Endothelial cell (in vitro differentiated cells): ENCODE measurements at regions not wholly inside any gene's neighbourhood (a gene's known extent, or its start where the extent isn't known, plus 50 kb on each side); places are given as distances from the start of the nearest gene placed in this dataset.

ENCODE experiments used
- DNase-seq: peaks from one replicate; pipeline ENCODE4 v3.0.0; 2021; ENCODE audit warnings: low spot score
- H3K27ac Mint-ChIP-seq: one replicate; pipeline ENCODE4 v1.8.0; 2021; ENCODE audit warnings: mixed read lengths, inconsistent platforms; ENCODE audit not compliant: unreplicated experiment
- H3K27me3 Mint-ChIP-seq: one replicate; pipeline ENCODE4 v1.8.0; 2021; ENCODE audit warnings: mild to moderate bottlenecking, moderate library complexity, mixed read lengths, inconsistent platforms; ENCODE audit not compliant: unreplicated experiment
- H3K36me3 Mint-ChIP-seq: one replicate; pipeline ENCODE4 v1.8.0; 2021; ENCODE audit warnings: mild to moderate bottlenecking, low read depth, mixed read lengths, inconsistent platforms; ENCODE audit not compliant: unreplicated experiment
- H3K4me1 Mint-ChIP-seq: one replicate; pipeline ENCODE4 v1.8.0; 2021; ENCODE audit warnings: mild to moderate bottlenecking, mixed read lengths, inconsistent platforms; ENCODE audit not compliant: unreplicated experiment
- H3K4me3 Mint-ChIP-seq: one replicate; pipeline ENCODE4 v1.8.0; 2021; ENCODE audit warnings: mild to moderate bottlenecking, mixed read lengths, inconsistent platforms; ENCODE audit not compliant: unreplicated experiment
- H3K9me3 Mint-ChIP-seq: one replicate; pipeline ENCODE4 v1.8.0; 2021; ENCODE audit warnings: mixed read lengths, inconsistent platforms; ENCODE audit not compliant: unreplicated experiment
- TF ChIP-seq, protein P1 (sequence below): fragments of 200-600 bp; sonication (generic); IDR thresholded peaks from one replicate; pipeline ENCODE4 v1.5.0; 2021; ENCODE audit warnings: antibody characterized with exemption; ENCODE audit not compliant: unreplicated experiment

DNA sequence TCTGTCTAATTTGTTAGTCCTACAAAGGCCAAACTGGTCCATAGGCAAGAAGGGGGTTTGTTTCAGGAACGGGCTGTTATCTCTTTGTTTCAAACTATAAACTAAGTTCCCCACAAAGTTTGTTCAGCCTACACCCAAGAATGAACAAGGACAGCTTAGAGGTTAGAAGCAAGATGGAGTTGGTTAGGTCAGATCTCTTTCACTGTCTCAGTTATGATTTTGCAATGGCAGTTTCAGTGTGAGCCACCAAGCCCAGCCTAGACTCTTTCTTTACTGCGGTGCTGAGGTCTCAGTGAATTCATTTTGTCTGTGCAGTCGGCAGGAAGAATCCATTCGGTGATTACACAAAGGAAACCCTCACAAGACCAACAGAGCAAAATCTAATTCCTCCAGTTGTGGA is 56.6 kb upstream of the ABCC4 start:
- no peak for DNase-seq
- no peak overlapping the region for H3K4me3 Mint-ChIP-seq
- H3K27me3 Mint-ChIP-seq, result peaks cover 1% of the 10 kb centered on the region
- no peak overlapping the region for H3K27ac Mint-ChIP-seq
- TF ChIP-seq, protein P1, sequence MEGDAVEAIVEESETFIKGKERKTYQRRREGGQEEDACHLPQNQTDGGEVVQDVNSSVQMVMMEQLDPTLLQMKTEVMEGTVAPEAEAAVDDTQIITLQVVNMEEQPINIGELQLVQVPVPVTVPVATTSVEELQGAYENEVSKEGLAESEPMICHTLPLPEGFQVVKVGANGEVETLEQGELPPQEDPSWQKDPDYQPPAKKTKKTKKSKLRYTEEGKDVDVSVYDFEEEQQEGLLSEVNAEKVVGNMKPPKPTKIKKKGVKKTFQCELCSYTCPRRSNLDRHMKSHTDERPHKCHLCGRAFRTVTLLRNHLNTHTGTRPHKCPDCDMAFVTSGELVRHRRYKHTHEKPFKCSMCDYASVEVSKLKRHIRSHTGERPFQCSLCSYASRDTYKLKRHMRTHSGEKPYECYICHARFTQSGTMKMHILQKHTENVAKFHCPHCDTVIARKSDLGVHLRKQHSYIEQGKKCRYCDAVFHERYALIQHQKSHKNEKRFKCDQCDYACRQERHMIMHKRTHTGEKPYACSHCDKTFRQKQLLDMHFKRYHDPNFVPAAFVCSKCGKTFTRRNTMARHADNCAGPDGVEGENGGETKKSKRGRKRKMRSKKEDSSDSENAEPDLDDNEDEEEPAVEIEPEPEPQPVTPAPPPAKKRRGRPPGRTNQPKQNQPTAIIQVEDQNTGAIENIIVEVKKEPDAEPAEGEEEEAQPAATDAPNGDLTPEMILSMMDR, result no peak
- no peaks in the 10 kb centered on the region for H3K36me3 Mint-ChIP-seq
- H3K9me3 Mint-ChIP-seq, result no peaks in the 10 kb centered on the region
- peaks cover 17% of the 10 kb centered on the region for H3K4me1 Mint-ChIP-seq

DNA sequence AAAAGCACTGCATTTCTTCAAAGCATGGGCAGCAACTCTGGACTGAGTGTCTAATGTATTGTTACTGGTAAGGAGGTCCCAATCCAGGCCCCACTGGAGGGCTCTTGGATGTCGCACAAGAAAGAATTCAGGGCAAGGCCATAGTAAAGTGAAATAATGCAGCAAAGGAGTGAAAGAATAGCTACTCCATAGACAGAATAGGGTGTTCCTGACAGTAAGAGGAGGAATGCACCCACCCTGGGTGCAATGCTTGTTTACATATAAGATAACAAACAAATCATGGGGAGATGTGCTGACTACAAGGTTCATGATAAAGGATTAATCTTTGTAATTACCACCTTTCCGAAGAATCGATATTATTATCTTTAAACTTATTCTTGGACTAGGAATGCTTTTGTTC is 58.8 kb upstream of the ABCC4 start:
- Mint-ChIP-seq H3K27me3 (peaks cover 1% of the 10 kb centered on the region), H3K36me3 (no peaks in the 10 kb centered on the region), H3K9me3 (no peaks in the 10 kb centered on the region), H3K27ac (no peak overlapping the region), H3K4me3 (no peak overlapping the region), H3K4me1 (peaks cover 8% of the 10 kb centered on the region)
- DNase-seq, result no peak
- TF ChIP-seq, protein P1, result no peak

DNA sequence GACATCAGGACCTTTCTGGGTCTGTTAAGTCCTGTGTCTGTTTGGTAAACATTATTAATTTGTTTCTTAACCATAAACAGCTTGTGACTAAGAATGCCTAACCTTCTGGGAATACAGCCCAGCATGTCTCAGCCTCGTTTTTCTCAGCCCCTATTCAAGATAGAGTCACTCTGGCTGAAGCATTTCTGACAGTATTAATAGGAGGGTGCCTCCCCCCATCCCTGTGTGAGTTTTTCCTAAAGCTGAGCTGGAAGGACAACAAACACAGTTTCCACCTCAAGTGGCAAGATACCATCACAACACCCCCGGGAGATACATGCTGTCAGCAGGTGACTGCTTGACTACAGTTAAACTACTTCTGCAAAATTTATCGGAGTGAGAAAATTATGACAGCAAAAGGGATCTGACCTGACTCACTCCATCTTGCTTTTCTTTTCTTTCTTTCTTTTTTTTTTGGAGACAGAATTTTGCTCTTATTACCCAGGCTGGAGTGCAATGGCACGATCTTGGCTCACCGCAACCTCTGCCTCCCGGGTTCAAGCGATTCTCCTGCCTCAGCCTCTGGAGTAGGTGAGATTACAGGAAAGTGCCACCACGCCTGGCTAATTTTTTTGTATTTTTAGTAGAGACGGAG is 59.3 kb upstream of the ABCC4 start:
- peaks cover 3% of the 10 kb centered on the region for H3K4me1 Mint-ChIP-seq
- DNase-seq, result no peak
- H3K27ac Mint-ChIP-seq, result no peak overlapping the region

DNA sequence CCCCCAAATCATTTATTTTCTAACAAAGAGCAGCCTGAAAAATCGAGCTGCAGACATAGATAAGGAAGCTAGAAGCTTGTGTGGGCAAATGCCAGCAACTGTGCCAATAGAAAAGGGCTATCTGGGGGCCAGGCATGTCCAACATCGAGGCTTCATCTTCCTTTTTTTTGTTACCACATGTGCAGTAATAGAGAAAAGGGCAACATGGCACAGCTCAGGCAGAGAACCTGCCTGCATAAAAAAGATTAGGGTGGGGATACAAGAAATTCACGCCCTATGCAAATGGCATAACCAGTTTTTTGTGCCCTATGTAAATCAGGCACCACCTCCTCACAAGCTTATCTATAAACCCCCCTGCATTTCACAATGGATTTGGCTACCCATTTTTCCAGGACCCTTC is 60.4 kb upstream of the ABCC4 start:
- no peak for DNase-seq
- H3K27ac Mint-ChIP-seq, result no peak overlapping the region
- peaks cover 1% of the 10 kb centered on the region for H3K27me3 Mint-ChIP-seq
- peaks cover 2% of the 10 kb centered on the region for H3K4me1 Mint-ChIP-seq
- no peaks in the 10 kb centered on the region for H3K36me3 Mint-ChIP-seq
- TF ChIP-seq, protein P1, result no peak
- no peaks in the 10 kb centered on the region for H3K9me3 Mint-ChIP-seq
- H3K4me3 Mint-ChIP-seq, result no peak overlapping the region

More for the DNA sequence above, 59.3 kb upstream of the ABCC4 start:
- H3K4me3 Mint-ChIP-seq, result no peak overlapping the region
- peaks cover 1% of the 10 kb centered on the region for H3K27me3 Mint-ChIP-seq
- no peaks in the 10 kb centered on the region for H3K36me3 Mint-ChIP-seq
- TF ChIP-seq, protein P1, result no peak
- H3K9me3 Mint-ChIP-seq, result no peaks in the 10 kb centered on the region

DNA sequence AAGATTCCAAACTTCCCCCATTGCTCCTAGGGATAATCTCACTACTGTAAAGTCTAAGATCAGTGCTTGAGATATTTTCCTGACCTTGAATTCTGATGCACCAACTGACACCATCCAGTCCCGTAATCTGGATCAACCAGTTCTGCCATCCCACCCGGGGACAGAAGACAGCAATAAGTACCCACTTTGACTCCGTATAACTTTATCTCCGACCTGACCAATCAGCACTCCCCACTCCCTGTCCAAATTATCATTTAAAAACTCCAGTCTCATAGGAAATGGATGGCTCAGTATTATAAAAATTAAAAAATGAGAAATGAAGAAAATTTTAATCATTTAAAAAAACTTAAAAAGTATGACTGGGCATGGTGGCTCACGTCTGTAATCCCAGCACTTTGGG is 61.4 kb upstream of the ABCC4 start:
- TF ChIP-seq, protein P1, result no peak
- Mint-ChIP-seq H3K9me3 (no peaks in the 10 kb centered on the region), H3K27me3 (no peaks in the 10 kb centered on the region), H3K4me3 (no peak overlapping the region), H3K27ac (no peak overlapping the region), H3K4me1 (peaks cover 2% of the 10 kb centered on the region), H3K36me3 (no peaks in the 10 kb centered on the region)
- DNase-seq, result no peak
